IPS-NIHi11 (cell line): ENCODE measurements at regions not wholly inside any gene's neighbourhood (a gene's known extent, or its start where the extent isn't known, plus 50 kb on each side); places are given as distances from the start of the nearest gene placed in this dataset.
A peak's percentile ranks its signal among the peaks of the same experiment; 100 is the strongest.

ENCODE experiments used
- DNase-seq: peaks from one replicate; pipeline ENCODE4 v3.0.0; 2012; ENCODE audit warnings: mixed read lengths, low spot score

DNA sequence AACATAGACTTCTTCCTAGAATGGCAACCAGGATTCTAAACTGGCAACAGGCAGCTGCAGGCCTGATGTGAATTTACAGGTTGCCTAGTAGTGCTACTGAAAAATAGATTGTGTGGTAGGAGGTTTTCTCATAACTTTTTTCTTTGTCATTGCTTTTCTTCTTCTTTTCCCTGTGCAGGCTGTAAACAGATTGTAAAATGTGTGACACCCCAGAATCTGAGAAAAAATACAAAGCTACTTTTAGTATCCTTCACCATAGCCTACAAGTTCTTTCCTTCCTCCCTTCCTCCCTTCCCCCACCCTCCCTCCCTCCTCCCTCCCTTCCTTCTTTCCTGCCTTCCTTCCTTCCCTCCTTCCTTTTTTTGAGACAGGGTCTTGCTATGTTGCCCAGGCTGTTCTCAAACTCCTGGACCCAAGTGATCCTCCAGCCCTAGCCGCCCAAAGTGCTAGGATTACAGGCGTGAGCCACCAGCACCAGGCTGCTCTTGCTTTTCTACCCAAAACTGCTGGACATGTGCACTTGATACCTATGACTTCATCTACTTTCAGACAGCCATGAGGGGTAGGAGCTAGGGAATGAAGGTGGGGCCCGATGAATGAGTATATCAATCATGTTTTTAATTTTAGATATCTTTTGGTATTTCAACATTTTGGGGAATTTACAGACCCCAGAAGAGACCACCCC is 114.2 kb upstream of the EEA1 start:
- DNase-seq, result no peak

DNA sequence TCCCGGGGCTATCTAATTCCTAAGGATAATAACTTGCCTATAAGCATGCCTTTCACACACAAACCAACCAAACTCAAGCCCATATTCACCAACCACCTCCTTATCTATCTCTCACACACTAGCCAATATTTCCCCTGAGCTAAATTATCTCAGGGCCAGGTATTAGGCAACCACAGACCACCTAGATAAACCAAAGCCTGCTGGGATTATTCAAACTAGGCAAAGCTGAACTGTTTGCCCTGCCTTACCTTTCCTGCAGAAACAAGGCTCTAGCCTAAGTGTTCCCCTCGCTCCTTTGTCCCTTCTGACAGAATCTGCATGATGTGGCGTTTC is 114.7 kb upstream of the EEA1 start:
- DNase-seq, result no peak

DNA sequence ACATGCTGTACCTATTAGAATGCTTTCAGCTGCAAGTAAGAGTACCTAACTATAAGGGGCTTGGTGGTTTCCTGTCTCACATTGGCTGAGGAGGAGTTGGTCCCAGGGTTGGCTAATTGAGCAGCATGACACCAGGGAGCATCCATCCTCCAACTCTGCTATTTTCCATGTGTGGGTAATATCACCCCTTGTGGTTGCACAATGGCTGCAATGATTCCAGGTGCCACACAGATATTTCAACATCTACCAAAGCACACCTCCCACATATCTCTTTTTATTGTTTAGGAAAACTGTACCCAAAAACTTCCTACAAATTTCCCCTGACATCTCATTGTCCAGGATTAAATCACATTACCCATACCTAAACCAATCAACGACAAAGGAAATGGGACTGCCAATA is 118.0 kb upstream of the EEA1 start:
- no peak for DNase-seq

DNA sequence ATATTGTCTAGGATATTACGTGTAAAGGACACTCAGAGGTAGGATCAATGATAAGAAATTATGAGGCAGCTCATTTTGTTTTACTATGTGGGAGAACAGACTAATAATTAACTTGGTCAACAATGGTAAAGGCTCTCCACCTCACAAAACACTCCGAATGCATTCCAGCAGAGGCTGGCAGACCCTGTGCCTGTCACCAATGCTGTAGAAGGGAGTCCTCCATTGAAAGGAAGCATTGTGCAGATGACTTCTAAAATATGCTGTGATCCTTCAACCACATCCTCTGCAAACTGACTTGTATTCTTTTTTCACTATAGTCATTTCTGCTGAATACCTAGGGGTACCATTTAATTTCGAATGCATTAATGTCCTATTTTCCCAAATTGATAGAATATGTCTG is 119.6 kb upstream of the EEA1 start:
- no peak for DNase-seq

DNA sequence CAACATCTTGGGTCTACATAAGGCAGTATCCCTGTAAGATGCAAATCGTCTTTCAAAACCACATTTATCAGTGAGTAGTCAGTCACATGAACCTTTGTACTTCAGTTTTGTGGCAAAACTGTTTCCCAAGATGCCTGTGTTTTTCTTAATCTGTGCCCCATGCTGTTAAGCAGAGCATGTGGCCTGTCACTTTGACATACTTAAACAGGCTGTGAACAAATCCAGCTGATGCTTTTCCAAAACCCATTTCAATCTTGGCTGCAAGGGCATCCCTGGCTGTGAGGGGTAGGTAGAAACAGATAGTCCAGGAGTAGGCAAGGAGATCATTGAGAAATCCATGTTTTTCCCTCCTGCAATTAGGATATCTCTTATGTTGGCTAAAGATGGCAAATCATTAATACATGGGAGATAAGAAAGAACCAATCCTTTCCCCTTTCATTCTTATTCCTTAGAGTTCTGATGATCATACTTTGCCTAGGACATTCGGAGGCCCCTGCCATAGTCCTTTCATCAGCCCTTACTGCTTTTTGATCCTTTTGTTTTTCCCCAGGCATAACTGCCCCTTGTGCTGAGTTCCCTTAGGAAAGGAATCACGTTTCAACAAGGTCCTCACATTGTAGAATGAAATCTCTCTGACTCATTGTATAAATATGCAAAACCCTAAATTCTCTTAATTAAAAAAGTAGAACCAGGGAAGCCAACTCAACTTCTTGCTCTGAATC is 121.1 kb upstream of the EEA1 start:
- no peak for DNase-seq

DNA sequence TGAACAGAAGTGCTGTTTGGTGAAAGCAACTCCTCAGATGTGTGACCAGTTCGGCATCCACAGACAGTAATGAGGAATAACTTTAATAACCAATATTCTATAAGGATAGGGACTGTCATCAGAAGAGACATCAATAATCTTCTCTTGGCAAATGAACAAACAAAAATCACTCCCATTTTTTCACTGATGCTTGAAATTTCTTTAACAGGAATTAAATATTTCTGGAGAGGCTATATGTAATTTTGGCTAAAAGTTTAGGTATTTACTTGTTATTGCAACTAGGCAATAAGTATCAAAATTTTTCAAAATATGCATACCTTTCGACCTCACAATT is 121.6 kb upstream of the EEA1 start:
- DNase-seq, result no peak

DNA sequence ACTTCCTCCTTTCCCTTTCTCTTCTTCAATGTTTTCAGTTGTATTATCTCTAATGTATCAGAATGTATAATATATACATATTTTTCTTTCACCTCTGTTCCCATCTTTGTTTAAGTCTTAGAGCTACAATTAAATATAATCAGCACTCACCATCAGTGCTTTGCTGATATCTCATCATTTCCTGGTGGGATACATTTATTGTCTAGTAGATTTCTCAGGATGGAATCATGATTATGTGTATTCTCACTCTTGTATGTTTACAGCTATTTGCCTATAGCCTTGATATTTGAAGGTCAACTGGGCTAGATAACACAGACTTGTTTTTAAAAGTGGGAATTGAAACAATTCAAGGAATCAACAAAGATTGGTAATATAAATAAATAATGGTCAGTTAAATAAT is 124.9 kb upstream of the EEA1 start:
- DNase-seq, result no peak

DNA sequence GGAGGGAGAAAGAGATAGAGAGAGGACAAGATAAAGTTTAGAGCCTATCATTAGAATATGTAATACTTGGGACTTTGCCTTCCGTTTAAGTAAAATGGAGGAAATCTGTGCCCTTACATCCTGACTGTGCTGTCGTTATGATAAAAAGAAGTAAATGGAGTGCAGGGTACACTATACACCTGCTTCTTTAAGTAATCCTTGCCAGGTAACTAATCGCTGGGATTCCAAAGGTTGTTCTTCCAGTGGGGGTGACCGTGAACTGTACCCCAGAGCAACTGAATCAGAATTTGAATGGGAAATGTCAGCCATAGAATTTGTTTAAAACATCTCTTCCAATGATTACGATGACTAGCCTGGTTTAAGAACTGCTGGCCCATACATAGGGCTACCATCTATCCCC is 126.1 kb upstream of the EEA1 start:
- DNase-seq, result no peak

DNA sequence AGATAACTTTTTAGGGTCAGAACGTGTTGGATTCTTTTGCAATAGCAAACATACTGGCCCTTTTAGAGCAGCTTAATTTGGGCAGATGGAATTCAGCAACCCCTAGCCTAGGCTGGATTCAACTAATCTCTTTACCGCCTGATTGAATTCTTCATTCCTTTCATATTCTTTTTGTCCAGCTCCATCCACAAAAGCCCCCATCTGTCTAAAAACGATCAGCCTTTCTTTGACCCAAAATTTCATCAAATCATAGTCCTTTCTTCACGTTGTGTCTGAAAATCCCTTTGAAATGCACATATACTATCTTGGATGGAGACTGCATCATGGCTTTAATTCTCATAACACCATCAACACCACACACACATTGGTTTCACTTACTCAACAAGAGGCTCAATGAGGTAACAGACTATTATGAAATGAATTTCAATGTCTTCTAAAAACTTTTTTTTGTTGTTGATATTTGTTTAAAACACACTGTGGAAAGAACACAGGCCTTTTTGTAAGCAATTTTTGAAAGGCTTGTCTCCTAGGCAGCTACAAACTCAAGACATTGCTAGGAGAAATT is 128.0 kb upstream of the EEA1 start:
- DNase-seq, result no peak

DNA sequence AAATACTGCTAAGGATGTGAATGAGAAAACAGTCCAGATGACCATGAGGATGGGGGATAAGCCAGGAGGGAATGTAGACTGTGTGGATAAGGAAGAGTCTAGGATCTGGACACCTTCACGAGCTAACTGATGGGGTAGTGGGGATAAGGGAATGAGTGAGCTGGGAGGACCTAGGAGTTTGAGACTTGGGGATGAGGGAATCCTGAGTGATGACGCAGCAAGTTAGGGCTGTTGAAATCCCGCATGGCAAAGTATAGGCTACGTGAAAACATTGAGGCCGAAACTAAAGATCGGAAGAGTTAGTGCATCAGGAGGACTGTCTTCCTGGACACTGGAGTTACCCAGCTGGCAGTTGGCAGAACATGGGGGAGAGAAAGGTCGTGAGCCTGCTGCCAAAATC is 129.2 kb upstream of the EEA1 start:
- no peak for DNase-seq

DNA sequence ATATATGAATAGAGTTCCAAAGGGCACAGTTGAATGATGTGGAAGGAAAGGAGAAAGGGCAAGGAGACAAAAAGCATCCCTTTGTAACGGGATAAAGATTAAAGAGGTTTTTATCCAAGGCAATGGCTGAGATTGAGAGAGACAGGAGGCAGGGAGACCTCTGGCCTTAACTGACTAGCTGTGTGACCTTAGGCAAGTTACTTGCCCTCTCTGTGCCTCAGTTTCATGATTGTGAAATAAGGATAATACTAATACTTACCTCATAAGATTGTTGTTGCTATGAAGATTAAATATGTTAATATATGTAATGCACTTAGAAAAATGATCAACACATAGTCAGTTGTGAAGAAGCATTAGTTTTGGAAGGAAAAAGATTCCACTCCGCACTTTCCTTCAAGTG is 130.2 kb upstream of the EEA1 start:
- no peak for DNase-seq

DNA sequence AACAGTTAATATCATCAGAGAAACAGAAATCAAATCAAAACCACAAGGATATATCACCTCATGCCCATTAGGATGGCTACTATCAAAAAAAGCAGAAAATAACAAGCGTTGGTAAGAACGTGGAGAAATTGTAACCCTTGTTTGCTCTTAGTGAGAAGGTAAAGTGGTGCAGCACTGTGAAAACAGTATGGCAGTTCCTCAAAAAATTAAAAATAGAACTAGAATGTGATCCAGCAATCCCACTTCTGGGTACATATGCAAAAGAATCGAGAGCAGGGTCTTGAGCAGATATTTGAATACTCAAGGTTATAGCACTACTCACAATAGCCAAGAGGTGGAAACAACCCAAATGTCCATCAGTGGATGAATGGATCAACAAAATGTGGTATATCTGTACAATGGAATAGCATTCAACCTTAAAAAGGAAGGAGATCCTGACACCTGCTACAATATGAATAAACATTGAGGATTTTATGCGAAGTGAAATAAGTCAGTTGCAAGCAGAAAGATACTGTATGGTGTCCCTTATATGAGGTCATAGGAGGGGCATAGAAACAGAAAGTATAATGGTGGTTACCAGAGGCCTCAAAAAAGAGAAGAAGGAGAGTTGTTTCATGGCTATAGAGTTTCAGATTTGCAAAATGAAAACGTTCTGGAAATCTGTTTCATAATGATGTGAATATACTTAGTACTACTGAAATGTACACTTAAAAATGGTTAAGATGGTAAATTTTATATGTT is 131.0 kb upstream of the EEA1 start:
- DNase-seq, result no peak

DNA sequence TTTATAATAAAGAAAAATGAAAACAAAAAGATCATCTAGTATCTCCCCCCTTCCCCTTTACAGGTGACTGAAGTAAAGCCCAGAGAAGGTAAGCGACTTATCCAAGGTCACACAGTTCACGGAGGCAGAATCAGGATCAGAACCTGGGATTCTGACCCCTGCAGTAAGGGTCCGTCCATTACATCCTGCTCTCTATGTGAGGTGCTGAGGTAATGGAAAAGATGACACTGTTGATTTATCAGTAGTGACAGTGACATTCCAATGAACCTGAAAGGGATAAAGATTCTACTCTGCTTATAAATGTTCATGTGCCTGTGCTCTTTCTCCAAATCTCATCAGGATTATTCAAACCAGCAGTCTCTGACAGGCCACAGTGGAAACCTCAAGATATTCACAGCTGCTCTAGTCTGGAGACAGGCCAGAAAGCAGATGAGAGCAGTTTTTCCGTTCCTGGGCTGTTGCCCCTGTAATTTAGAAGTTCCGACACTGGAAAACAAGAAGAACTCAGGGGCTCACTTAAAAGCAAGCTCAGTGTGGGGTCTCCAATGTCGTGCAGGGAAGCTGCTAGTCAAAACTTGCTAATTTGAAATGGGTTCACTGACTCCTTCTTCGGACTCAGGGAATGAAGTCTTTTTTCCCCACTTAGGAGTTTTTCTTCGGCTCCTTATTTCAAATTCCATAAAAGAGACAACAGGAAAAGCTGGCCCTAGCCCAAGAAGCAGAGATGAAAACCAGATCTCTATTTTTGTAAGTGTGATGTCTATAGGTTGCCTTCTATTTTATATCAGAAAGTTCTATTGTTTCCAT is 131.8 kb upstream of the EEA1 start:
- DNase-seq, result peak; percentile 25

DNA sequence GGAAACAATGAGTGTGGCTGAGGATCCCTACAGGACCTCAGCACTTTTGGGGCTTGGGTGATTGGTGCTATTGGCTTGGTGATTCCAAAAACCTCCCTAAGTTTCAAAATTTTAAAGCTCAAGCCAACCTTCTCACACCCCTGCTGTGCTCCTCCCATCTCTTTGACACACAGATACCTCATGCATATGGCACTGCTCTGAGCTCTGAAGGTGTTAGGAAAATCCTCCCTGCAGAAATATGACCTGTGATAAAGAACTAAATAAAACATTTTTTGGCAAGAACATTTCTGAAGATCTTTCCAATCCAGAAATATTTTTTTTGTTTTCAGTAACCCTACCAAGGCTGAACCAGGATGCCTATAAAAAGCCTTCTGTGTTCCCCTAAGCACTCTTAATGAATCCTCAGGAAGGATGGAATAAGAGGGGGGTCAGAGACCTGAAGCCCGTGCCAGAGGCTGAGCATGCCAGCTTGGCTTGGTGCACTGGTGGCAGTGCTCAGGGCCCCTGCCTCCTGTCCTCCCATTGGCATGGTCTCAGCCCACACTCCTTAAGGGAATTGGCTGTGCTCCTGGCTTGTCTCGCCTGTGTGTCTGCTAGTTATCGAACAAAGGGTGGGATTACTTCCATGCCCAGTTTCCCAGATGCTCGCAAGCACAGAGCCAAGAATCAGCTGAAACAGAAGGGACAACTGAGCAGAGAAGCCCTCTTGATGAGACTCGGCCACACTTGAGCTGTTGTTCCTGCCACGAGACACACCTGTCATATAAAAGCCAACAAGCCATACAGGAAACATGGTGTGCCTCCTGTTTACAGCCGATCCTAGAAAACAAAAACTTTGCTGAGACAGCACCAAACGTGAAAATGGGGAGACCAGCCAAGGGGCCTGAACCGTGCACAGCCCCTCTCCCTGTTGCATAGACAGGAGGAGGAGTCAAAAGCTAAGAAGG is 132.7 kb upstream of the EEA1 start:
- no peak for DNase-seq

DNA sequence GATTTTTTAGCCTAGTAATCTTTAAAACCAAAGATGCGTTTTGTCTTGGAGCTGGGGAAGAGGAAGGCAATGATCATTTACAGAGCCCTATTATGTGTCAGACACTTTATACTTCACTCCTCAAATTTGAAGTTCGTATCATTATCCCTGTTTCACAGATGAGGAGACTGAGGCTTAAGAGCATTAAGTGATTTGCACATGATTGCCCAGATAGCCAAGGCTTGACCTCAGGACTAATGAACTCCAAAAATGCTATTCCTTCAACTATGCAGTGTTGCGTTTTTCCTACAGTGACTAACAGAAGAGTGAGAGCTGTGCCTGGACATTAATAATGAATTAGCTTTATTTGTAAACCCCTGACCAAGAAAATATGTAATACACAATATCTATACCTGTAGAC is 136.8 kb upstream of the EEA1 start:
- DNase-seq, result no peak

DNA sequence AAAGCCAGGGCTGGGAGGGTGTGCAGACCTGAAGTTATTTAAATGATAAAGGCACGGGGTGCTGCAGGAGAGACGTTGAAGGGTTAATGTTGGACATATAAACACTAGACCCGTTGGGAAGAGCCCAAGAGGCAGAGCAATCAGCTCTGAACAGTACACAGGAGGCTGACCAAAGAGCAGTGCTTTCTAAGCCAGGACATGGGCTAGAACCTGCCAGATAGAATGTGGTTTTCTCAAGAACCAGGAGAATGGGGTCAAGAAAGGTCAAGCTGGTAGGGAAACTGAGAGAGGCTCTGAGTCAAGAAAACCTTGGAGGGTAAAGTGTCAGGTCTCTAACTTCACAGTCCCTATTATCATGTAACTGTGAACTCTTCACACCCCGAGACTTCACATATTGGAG is 143.2 kb upstream of the EEA1 start:
- no peak for DNase-seq

DNA sequence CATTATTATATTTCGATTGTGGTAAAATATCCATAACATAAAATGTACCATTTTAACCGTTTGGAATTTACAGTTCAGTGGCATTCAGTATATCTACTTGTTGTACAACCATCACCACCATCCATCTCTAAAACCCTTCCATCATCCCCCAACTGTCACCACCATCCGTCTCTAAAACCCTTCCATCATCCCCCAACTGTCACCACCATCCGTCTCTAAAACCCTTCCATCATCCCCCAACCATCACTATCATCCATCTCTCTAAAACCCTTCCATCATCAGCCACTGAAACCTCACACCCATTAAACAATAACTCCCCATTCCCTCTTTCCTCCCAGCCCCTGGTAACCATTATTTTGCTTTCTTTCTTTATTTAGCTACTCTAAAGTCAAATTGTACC is 144.2 kb upstream of the EEA1 start:
- no peak for DNase-seq

DNA sequence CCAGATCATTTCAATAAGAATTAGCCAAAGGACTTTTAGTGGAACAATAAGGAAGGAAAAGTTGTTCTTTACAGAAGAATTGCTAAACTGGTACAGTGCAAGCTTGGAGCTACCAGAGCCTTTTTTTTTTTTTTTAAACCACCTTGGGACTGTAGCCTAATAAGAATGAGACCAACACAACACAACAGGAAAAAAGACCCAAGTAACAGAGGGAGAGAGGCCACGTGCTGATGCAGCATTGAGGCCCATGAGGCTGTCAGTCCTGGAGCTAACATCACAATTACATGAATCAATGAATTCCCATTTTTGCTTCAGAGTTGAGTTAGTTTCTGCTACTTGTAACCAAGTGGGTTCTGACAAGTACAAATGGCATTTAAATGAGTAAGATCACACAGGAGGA is 149.0 kb upstream of the EEA1 start:
- no peak for DNase-seq

DNA sequence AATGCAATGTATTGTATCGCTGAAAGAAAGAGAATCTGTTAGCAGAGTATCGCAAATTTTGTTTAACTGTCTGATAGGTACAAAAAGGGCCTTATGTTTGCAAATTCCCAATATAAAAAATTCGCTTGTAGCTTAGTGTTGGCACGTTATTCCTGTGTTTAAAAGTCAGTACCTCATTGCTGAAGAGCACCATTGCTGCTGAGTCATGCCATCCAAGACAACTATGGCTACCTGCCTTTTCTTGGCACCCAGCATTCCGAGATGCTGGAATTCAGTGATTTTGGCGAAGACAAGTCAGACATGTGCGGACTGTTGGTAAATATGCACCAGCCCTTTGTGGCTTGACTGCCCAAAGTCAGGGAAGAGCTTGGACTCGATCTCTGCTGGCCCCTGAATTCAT is 149.5 kb upstream of the EEA1 start:
- no peak for DNase-seq

DNA sequence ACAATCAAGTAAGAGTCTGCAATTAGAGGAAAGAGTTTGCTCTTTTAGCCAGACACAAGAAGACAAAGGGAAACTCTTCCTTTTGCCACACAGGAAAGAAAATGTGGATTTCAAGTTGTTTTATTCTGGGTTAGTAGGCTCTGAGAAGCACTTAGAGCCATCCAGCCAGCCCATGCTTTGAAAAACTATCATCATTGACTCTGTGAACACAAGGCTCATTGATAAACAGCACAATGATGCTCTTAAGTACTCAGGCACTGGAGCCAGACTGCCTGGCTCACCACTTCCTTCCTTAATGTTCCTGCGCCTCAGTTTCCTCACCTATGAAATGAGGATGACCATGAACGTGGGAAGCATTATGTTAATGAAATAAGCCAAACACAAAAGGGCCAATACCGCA is 150.2 kb upstream of the EEA1 start:
- no peak for DNase-seq

DNA sequence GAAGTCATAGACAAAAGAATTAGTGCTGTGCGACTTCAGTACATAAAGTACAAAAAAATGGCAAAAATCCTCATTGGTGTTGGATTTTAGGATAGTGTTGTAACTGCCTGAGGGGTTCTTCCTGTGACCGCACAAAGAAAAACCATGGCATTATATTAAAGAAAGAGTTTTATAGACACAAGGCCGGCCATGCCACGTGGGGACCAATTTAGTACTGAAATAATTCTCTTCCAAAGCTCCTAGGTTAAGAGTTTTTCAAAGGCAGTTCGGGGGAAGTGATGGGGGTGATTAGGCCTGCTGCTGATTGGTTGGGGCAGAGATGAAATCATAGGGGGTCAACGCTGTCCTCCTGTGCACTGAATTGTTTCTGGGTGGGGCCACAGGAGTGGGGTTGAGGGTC is 150.9 kb upstream of the EEA1 start:
- no peak for DNase-seq
